Thyroid gland (tissue), 4 donors: ENCODE measurements at regions not wholly inside any gene's neighbourhood (a gene's known extent, or its start where the extent isn't known, plus 50 kb on each side); places are given as distances from the start of the nearest gene placed in this dataset.

Source experiments
- CTCF ChIP-seq, 6 experiments: fragments of 200-600 bp in 3 of 6; fragments of 450-650 bp in 3 of 6; sonication (generic) in 3 of 6; IDR thresholded peaks; one replicate each; pipeline ENCODE4 v1.5.1; 2016 to 2019; ENCODE audit warnings: antibody characterized with exemption in 6 of 6, mild to moderate bottlenecking in 2 of 6, inconsistent platforms in 1 of 6, moderate library complexity in 1 of 6
- POLR2A ChIP-seq, 2 donors: fragments of 450-650 bp; IDR thresholded peaks; one replicate each; pipeline ENCODE4 v1.6.1; 2017; ENCODE audit warnings: antibody characterized with exemption in 2 of 2, mild to moderate bottlenecking in 2 of 2, moderate library complexity in 1 of 2

GRCh38 chr3:153722157-153722556 is 399.0 kb upstream of the ARHGEF26 start:
- no peak for TF ChIP-seq CTCF (IDR thresholded peaks at IDR 0.05)
- TF ChIP-seq POLR2A (IDR thresholded peaks at IDR 0.05): no peak
